ENCODE measurements at regions not wholly inside any gene's neighbourhood (a gene's known extent, or its start where the extent isn't known, plus 50 kb on each side); places are given as distances from the start of the nearest gene placed in this dataset.

- WGBS (ENCODE audit: insufficient coverage) = no CpG with 5 or more reads among the region's 2 CpGs
- Histone ChIP-seq H3K4me3 (ENCODE audit: low read depth, low read length) (no peak overlapping the region), H3K27ac (ENCODE audit: low read depth, low read length) (no peak overlapping the region), H3K27me3 (ENCODE audit: control insufficient read depth, insufficient read depth, low read length) (no peaks in the 10 kb centered on the region), H3K9me3 (ENCODE audit: control insufficient read depth, insufficient read depth, low read length) (no peaks in the 10 kb centered on the region), H3K4me1 (ENCODE audit: control insufficient read depth, insufficient read depth, low read length) (no peaks in the 10 kb centered on the region), H3K36me3 (ENCODE audit: control insufficient read depth, insufficient read depth, low read length) (no peaks in the 10 kb centered on the region)
- peak in 1 of 6 donors; percentile 45 for DNase-seq (ENCODE audit: low read depth in 4 of 6, low spot score in 6 of 6)
These were observed 179.9 kb downstream of the PCSK1 start for GRCh38 chr5:96253140-96253539.

- Histone ChIP-seq H3K27ac (ENCODE audit: low read depth, low read length) (no peak overlapping the region), H3K4me3 (ENCODE audit: low read depth, low read length) (no peak overlapping the region), H3K9me3 (ENCODE audit: control insufficient read depth, insufficient read depth, low read length) (no peaks in the 10 kb centered on the region), H3K4me1 (ENCODE audit: control insufficient read depth, insufficient read depth, low read length) (no peaks in the 10 kb centered on the region), H3K27me3 (ENCODE audit: control insufficient read depth, insufficient read depth, low read length) (no peaks in the 10 kb centered on the region), H3K36me3 (ENCODE audit: control insufficient read depth, insufficient read depth, low read length) (no peaks in the 10 kb centered on the region)
- WGBS (ENCODE audit: insufficient coverage) = no CpG with 5 or more reads among the region's 4 CpGs
- DNase-seq (ENCODE audit: low read depth in 4 of 6, low spot score in 6 of 6) = peak in 1 of 6 donors; percentile 27
These were observed 180.5 kb downstream of the PCSK1 start for GRCh38 chr5:96252596-96252995.

- Histone ChIP-seq H3K4me1 (ENCODE audit: control insufficient read depth, insufficient read depth, low read length) (no peaks in the 10 kb centered on the region), H3K4me3 (ENCODE audit: low read depth, low read length) (no peak overlapping the region), H3K27ac (ENCODE audit: low read depth, low read length) (no peak overlapping the region), H3K9me3 (ENCODE audit: control insufficient read depth, insufficient read depth, low read length) (no peaks in the 10 kb centered on the region), H3K27me3 (ENCODE audit: control insufficient read depth, insufficient read depth, low read length) (no peaks in the 10 kb centered on the region), H3K36me3 (ENCODE audit: control insufficient read depth, insufficient read depth, low read length) (no peaks in the 10 kb centered on the region)
- DNase-seq (ENCODE audit: low read depth in 4 of 6, low spot score in 6 of 6) = no peak
- 100% methylated on average over 1 of the region's 2 CpGs for WGBS (ENCODE audit: insufficient coverage)
These were observed 182.3 kb downstream of the PCSK1 start for GRCh38 chr5:96250782-96251181.

GRCh38 chr5:96248131-96248530 lies 184.9 kb downstream of the PCSK1 start:
- Histone ChIP-seq H3K4me3 (ENCODE audit: low read depth, low read length) (no peak overlapping the region), H3K27me3 (ENCODE audit: control insufficient read depth, insufficient read depth, low read length) (no peaks in the 10 kb centered on the region), H3K36me3 (ENCODE audit: control insufficient read depth, insufficient read depth, low read length) (no peaks in the 10 kb centered on the region), H3K9me3 (ENCODE audit: control insufficient read depth, insufficient read depth, low read length) (no peaks in the 10 kb centered on the region), H3K27ac (ENCODE audit: low read depth, low read length) (peak overlapping the region; percentile 69), H3K4me1 (ENCODE audit: control insufficient read depth, insufficient read depth, low read length) (no peaks in the 10 kb centered on the region)
- peak in 2 of 6 donors; percentile 42 to 73 for DNase-seq (ENCODE audit: low read depth in 4 of 6, low spot score in 6 of 6)
- WGBS (ENCODE audit: insufficient coverage) = 48% methylated on average over 3 of the region's 3 CpGs

- WGBS (ENCODE audit: insufficient coverage) = no CpG with 5 or more reads among the region's 2 CpGs
- Histone ChIP-seq H3K9me3 (ENCODE audit: control insufficient read depth, insufficient read depth, low read length) (no peaks in the 10 kb centered on the region), H3K36me3 (ENCODE audit: control insufficient read depth, insufficient read depth, low read length) (no peaks in the 10 kb centered on the region), H3K4me1 (ENCODE audit: control insufficient read depth, insufficient read depth, low read length) (no peaks in the 10 kb centered on the region), H3K27ac (ENCODE audit: low read depth, low read length) (peak overlapping the region; percentile 69), H3K27me3 (ENCODE audit: control insufficient read depth, insufficient read depth, low read length) (no peaks in the 10 kb centered on the region), H3K4me3 (ENCODE audit: low read depth, low read length) (no peak overlapping the region)
- DNase-seq (ENCODE audit: low read depth in 4 of 6, low spot score in 6 of 6) = peak in 3 of 6 donors; percentile 38 to 81 (median 44)
These were observed 185.3 kb downstream of the PCSK1 start for GRCh38 chr5:96247708-96248107.

GRCh38 chr5:96247097-96247701 lies 185.8 kb downstream of the PCSK1 start:
- Histone ChIP-seq H3K27ac (ENCODE audit: low read depth, low read length) (peak overlapping the region; percentile 69), H3K36me3 (ENCODE audit: control insufficient read depth, insufficient read depth, low read length) (no peaks in the 10 kb centered on the region), H3K4me3 (ENCODE audit: low read depth, low read length) (no peak overlapping the region), H3K27me3 (ENCODE audit: control insufficient read depth, insufficient read depth, low read length) (no peaks in the 10 kb centered on the region), H3K9me3 (ENCODE audit: control insufficient read depth, insufficient read depth, low read length) (no peaks in the 10 kb centered on the region), H3K4me1 (ENCODE audit: control insufficient read depth, insufficient read depth, low read length) (no peaks in the 10 kb centered on the region)
- DNase-seq (ENCODE audit: low read depth in 4 of 6, low spot score in 6 of 6) = peak in 4 of 6 donors; percentile 38 to 90 (median 61)
- WGBS (ENCODE audit: insufficient coverage) = 33% methylated on average over 1 of the region's 4 CpGs

- Histone ChIP-seq H3K4me3 (ENCODE audit: low read depth, low read length) (no peak overlapping the region), H3K27me3 (ENCODE audit: control insufficient read depth, insufficient read depth, low read length) (no peaks in the 10 kb centered on the region), H3K4me1 (ENCODE audit: control insufficient read depth, insufficient read depth, low read length) (no peaks in the 10 kb centered on the region), H3K9me3 (ENCODE audit: control insufficient read depth, insufficient read depth, low read length) (no peaks in the 10 kb centered on the region), H3K27ac (ENCODE audit: low read depth, low read length) (no peak overlapping the region), H3K36me3 (ENCODE audit: control insufficient read depth, insufficient read depth, low read length) (no peaks in the 10 kb centered on the region)
- WGBS (ENCODE audit: insufficient coverage) = 91% methylated on average over 1 of the region's 4 CpGs
- no peak for DNase-seq (ENCODE audit: low read depth in 4 of 6, low spot score in 6 of 6)
These were observed 187.6 kb downstream of the PCSK1 start for GRCh38 chr5:96245140-96246091.

GRCh38 chr5:96244696-96245095 lies 188.4 kb downstream of the PCSK1 start:
- no CpG with 5 or more reads among the region's 2 CpGs for WGBS (ENCODE audit: insufficient coverage)
- Histone ChIP-seq H3K27ac (ENCODE audit: low read depth, low read length) (no peak overlapping the region), H3K4me1 (ENCODE audit: control insufficient read depth, insufficient read depth, low read length) (no peaks in the 10 kb centered on the region)

GRCh38 chr5:96243862-96244261 lies 189.2 kb downstream of the PCSK1 start:
- WGBS (ENCODE audit: insufficient coverage) = no CpG with 5 or more reads among the region's 1 CpG
- no peaks in the 10 kb centered on the region for H3K9me3 ChIP-seq (ENCODE audit: control insufficient read depth, insufficient read depth, low read length)
- no peaks in the 10 kb centered on the region for H3K27me3 ChIP-seq (ENCODE audit: control insufficient read depth, insufficient read depth, low read length)
- H3K27ac ChIP-seq (ENCODE audit: low read depth, low read length) = no peak overlapping the region
- no peaks in the 10 kb centered on the region for H3K4me1 ChIP-seq (ENCODE audit: control insufficient read depth, insufficient read depth, low read length)
- H3K4me3 ChIP-seq (ENCODE audit: low read depth, low read length) = no peak overlapping the region
- DNase-seq (ENCODE audit: low read depth in 4 of 6, low spot score in 6 of 6) = no peak
- no peaks in the 10 kb centered on the region for H3K36me3 ChIP-seq (ENCODE audit: control insufficient read depth, insufficient read depth, low read length)

More at GRCh38 chr5:96244696-96245095, 188.4 kb downstream of the PCSK1 start:
- DNase-seq (ENCODE audit: low read depth in 4 of 6, low spot score in 6 of 6) = no peak
- Histone ChIP-seq H3K27me3 (ENCODE audit: control insufficient read depth, insufficient read depth, low read length) (no peaks in the 10 kb centered on the region), H3K4me3 (ENCODE audit: low read depth, low read length) (no peak overlapping the region), H3K36me3 (ENCODE audit: control insufficient read depth, insufficient read depth, low read length) (no peaks in the 10 kb centered on the region), H3K9me3 (ENCODE audit: control insufficient read depth, insufficient read depth, low read length) (no peaks in the 10 kb centered on the region)

Measured in spinal cord (tissue), 9 donors.